Stimulated activated CD4-positive, alpha-beta T cell treated with anti-CD3 and anti-CD28 coated beads, Interleukin-15, amount 100 ng/mL, for 48 hours (primary cell): ENCODE measurements at regions not wholly inside any gene's neighbourhood (a gene's known extent, or its start where the extent isn't known, plus 50 kb on each side); places are given as distances from the start of the nearest gene placed in this dataset.

Experiments used
- DNase-seq, 2 donors: peaks; one replicate each; pipeline ENCODE4 v3.0.0-alpha.2; 2020; ENCODE audit warnings: low read depth in 2 of 2

- DNase-seq: no peak
Observed at GRCh38 chr11:28619846-28620540, 511.8 kb downstream of the METTL15 start.

GRCh38 chr11:28618416-28618815 lies 510.2 kb downstream of the METTL15 start:
- DNase-seq: no peak

GRCh38 chr11:28616160-28616965 lies 508.2 kb downstream of the METTL15 start:
- DNase-seq: no peak

GRCh38 chr11:28615542-28615941 lies 507.4 kb downstream of the METTL15 start:
- DNase-seq: no peak

- DNase-seq: no peak
Observed at GRCh38 chr11:28606930-28607329, 498.7 kb downstream of the METTL15 start.

- DNase-seq: no peak
Observed at GRCh38 chr11:28599656-28600055, 491.5 kb downstream of the METTL15 start.

DNA sequence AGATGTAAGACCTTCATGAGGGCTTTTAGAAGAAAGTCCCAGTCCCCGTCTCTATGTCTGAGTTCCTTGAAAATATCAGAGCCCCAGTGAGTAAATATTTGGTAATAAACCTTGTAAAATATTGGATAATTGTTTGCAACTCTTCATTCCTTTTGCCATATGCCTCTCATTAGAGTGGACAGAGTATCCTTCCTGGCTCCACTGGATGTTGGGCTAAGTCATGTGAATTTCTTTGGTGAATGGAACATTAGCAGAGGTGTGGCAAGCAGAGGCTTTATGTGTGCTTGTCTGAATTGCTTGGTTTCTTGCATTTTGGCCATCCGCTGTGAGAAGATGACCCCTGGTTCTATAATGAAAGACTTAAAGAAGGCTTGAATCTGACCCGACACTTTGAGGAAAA lies 490.3 kb downstream of the METTL15 start:
- no peak for DNase-seq

- DNase-seq: no peak
Observed at GRCh38 chr11:28596816-28597215, 488.6 kb downstream of the METTL15 start.

DNA sequence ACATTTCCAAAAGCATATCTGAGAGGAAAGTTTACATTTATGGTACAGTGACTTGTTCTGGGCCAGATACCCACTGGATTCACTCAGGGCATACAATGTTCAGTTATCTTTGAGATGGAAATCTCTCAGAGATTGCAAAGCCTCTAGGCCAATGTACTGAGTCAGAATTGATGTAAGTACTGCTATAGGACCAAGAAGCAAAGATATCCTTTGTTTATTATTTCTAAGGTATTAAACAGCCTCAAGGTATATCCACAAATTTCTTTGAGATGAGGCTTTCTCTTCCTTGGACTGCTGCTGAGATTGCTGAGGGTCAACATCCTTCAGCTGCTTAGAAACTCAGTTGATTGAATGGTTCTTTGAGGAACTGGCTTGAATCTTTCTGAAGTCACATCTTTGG lies 484.0 kb downstream of the METTL15 start:
- DNase-seq: no peak

- no peak for DNase-seq
Observed at GRCh38 chr11:28584992-28585391, 476.8 kb downstream of the METTL15 start.

GRCh38 chr11:28582506-28582905 lies 474.3 kb downstream of the METTL15 start:
- no peak for DNase-seq

DNA sequence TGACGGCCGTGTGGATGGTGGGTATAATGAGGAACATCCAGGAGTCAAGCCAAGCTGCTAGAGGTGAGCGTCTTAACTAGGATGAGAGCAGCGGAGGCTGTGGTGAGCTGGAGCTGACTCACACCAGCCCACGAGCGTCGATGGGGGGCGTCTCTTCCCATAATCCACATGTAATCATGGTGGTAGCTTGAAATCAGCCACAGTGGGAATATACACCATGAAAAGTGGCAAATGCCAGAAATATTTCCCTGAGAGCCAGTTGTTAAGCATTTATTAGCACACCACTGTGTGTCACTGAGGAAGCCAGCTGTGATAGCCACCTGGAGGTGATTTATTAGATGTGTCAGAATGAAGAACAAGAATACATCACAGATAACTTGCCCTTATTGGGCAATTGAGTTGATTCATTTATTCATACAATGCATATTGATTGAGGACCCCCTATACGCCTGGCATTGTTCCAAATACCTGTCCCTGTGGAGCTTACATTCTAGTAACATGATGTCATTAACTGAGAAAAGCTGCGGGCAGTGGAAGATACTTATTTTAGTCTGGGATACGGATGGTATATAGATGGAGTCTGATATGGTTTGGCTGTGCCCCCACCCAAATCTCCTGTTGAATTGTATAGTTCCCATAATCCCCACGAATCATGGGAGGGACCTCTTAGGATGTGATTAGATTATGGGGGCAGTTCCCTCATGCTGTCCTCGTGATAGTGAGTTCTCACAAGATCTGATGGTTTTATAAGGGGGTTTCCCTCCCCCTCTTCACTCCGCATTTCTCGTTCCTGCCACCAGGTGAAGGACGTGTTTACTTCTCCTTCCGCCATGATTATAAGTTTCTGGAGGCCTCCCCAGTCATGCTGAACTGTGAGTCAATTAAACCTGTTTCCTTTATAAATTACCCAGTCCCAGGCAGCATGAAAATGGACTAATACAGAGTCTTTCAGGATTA lies 473.4 kb downstream of the METTL15 start:
- no peak for DNase-seq

DNA sequence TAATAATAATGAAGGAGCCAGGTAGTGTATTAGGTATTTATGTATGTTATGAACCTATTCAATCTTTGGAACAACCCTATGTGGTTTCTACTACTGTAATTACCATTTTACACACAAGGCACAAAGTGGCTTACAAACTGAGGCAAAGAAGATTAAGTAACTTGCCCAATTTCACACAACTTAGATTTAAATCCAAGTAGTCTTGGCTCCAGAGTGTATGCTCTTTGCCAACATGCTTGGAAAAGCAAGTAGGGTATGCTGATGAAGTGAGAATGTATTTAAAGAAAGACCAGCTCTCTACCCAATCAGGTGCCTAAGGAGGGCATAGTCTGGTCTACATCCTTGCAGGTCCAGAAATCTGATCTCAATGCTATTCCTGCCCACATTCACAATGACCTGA lies 463.2 kb downstream of the METTL15 start:
- no peak for DNase-seq

DNA sequence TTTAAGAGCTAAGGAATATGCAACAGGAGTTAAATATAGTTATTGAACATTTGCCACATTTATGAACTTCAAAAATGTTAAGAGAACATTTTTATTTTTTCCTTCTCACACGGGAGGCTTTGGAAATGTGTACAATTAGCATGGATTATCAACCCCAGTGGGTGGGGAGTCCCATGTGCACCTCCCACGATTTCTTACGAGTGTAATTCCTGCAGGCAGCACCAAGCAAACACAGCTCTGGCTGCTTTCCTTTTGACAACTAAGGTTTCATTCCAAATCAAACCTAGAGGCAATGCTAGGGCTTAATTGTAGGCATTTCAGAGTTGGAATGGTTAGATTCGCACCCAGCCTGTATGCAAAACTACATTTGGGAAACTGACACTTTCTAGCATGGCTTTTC lies 460.9 kb downstream of the METTL15 start:
- no peak for DNase-seq

DNA sequence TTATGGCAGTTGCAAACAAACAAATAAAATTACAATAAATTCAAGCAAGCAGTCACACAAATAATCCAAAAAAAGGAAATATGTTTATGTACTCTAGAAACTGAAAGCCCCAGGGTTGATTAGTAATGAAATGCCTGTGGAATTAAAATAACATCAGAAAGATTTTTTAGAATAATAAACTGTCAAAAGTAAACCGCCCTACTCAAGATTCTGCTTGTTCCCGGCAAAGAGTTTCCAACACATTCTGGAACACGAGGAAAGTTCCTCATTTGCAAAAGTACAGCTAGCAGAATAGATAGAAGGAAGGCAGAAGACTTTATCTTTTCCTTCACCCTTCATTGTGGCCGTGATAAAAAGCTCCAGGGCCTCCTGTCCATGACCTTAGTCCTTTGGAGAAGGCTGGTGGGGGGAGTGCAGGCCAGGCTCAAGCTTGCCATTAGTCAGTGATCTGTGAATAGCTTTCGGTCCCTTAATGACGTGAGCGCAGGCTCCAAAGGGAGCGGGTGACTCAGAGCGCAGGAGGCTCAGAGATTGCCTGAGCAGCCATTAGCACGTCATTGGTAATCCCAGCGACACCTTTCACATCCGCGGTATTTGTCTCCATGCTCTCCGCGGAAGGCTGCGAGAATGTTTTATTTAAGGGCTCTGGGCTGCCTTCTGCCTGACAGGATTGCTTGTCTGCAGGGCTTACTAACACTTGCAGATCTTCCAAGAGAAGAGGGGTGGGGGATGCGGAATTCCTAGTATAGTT lies 458.3 kb downstream of the METTL15 start:
- DNase-seq: no peak

DNA sequence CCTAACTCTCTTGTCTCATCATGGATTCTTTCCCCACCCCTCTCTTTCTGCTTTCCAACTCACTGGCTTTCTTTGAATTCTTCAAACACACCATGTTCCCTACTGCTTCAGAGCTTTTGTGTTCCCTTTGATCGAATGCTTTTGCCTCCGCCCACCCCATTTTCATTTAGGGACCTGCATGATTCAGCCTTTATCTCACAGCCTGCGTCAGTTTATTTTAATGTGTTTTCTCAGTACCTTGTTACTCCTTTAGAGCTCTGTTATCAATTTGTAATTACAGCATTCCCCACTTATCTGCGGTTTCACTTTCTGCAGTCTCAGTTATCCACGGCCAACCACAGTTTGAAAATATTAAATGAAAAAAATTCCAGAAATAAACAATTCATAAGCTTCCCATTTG lies 451.3 kb downstream of the METTL15 start:
- no peak for DNase-seq

DNA sequence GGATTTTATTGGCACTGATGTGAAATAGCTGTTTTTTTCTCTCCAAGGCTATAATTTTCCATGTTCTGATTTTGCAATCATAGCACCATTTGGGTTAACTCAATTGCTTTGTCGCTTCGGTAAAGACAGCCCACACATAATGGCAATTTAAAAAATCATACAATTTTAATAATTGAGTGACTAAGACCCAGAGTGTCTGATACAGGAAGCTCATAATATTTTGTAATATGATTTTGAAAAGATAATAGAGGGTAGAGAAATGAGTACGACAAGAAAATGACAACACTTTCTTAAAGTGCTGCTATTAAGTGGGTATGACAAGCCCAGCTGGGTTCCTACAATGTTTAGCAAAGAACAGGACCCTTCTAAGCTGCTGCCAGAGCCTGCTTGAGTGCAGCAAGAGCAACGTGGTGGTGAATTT lies 439.1 kb downstream of the METTL15 start:
- DNase-seq: no peak

- no peak for DNase-seq
Observed at GRCh38 chr11:28545536-28545935, 437.3 kb downstream of the METTL15 start.

DNA sequence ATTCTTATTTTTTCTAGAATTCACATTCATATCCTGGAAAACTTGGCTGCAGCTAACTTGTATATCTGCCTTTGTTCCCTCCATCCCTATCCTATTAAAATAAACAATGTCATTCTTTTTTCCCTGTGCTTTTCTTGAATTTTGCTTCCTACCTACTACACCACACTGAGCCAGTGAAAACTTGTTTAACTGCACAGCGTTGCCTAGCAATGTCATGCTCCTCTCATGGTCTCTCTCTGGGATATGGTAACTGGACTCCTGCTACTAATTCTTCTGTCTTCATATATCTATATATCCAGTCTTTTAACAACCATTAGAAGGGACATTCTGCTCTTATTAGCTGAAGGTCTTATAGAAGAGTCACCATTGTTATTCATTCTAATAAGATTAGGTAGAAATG lies 434.4 kb downstream of the METTL15 start:
- no peak for DNase-seq

GRCh38 chr11:28539239-28540030 lies 431.2 kb downstream of the METTL15 start:
- DNase-seq: no peak

DNA sequence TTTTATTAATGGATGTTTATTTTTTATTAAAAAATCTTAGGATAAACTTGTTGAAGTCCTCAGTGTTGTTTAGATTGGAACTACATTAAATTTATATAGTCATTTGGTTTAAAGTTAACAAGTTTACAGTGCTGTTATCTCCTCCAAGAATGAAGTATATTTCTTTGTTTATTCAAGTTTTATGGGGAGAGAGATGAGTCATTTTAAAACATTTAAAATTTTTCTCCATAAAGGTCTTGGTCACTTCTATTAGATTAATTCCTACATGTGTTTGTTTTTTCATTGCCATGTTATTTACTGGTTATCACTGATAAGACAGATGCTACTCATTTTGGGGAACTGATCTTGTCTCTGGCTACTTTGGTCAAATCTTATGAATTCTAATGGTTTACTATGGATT lies 429.6 kb downstream of the METTL15 start:
- DNase-seq: no peak
